ENCODE measurements at regions not wholly inside any gene's neighbourhood (a gene's known extent, or its start where the extent isn't known, plus 50 kb on each side); places are given as distances from the start of the nearest gene placed in this dataset.

GRCh38 chr6:100944644-100945043 is 63.5 kb upstream of the ASCC3 start:
- DNase-seq (ENCODE audit: insufficient read length, low spot score) (no peak), FAIRE-seq (no peak)
- no peak for TF ChIP-seq POLR2AphosphoS5 (IDR thresholded peaks at IDR 0.05; ENCODE audit: low read depth, low read length)
- no peak for TF ChIP-seq POLR2A (IDR thresholded peaks at IDR 0.05; ENCODE audit: low read depth, low read length)
- no peak for TF ChIP-seq PAX5 (IDR thresholded peaks at IDR 0.05; ENCODE audit: insufficient read depth, low read length, severe bottlenecking)
- TF ChIP-seq SPI1 (IDR thresholded peaks at IDR 0.05; ENCODE audit: low read depth, low read length): no peak
- TF ChIP-seq TAF1 (IDR thresholded peaks at IDR 0.05; ENCODE audit: low read depth, low read length): no peak
- no peak for TF ChIP-seq POU2F2 (IDR thresholded peaks at IDR 0.05; ENCODE audit: low read depth, low read length)

GRCh38 chr6:100946021-100946540 is 65.0 kb upstream of the ASCC3 start:
- FAIRE-seq (no peak), DNase-seq (ENCODE audit: insufficient read length, low spot score) (no peak)
- TF ChIP-seq SPI1 (IDR thresholded peaks at IDR 0.05; ENCODE audit: low read depth, low read length) (no peak), TAF1 (IDR thresholded peaks at IDR 0.05; ENCODE audit: low read depth, low read length) (no peak), POLR2A (IDR thresholded peaks at IDR 0.05; ENCODE audit: low read depth, low read length) (no peak), POLR2AphosphoS5 (IDR thresholded peaks at IDR 0.05; ENCODE audit: low read depth, low read length) (no peak)

- no peak for FAIRE-seq
- DNase-seq (ENCODE audit: insufficient read length, low spot score): no peak
- TF ChIP-seq PAX5 (IDR thresholded peaks at IDR 0.05; ENCODE audit: insufficient read depth, low read length, severe bottlenecking) (no peak), POLR2AphosphoS5 (IDR thresholded peaks at IDR 0.05; ENCODE audit: low read depth, low read length) (no peak)
These were observed 65.6 kb upstream of the ASCC3 start for GRCh38 chr6:100946711-100947110.

GRCh38 chr6:100948381-100949133 is 67.4 kb upstream of the ASCC3 start:
- FAIRE-seq: no peak
- no peak for TF ChIP-seq TAF1 (IDR thresholded peaks at IDR 0.05; ENCODE audit: low read depth, low read length)
- no peak for TF ChIP-seq POLR2A (IDR thresholded peaks at IDR 0.05; ENCODE audit: low read depth, low read length)
- TF ChIP-seq POLR2AphosphoS5 (IDR thresholded peaks at IDR 0.05; ENCODE audit: low read depth, low read length): no peak
- no peak for TF ChIP-seq PAX5 (IDR thresholded peaks at IDR 0.05; ENCODE audit: insufficient read depth, low read length, severe bottlenecking)
- no peak for TF ChIP-seq POU2F2 (IDR thresholded peaks at IDR 0.05; ENCODE audit: low read depth, low read length)
- TF ChIP-seq SPI1 (IDR thresholded peaks at IDR 0.05; ENCODE audit: low read depth, low read length): no peak

GRCh38 chr6:100952006-100952405 is 70.9 kb upstream of the ASCC3 start:
- no peak for TF ChIP-seq POLR2A (IDR thresholded peaks at IDR 0.05; ENCODE audit: low read depth, low read length)
- no peak for TF ChIP-seq POLR2AphosphoS5 (IDR thresholded peaks at IDR 0.05; ENCODE audit: low read depth, low read length)
- TF ChIP-seq SPI1 (IDR thresholded peaks at IDR 0.05; ENCODE audit: low read depth, low read length): no peak
- no peak for TF ChIP-seq PAX5 (IDR thresholded peaks at IDR 0.05; ENCODE audit: insufficient read depth, low read length, severe bottlenecking)
- TF ChIP-seq POU2F2 (IDR thresholded peaks at IDR 0.05; ENCODE audit: low read depth, low read length): no peak
- no peak for TF ChIP-seq TAF1 (IDR thresholded peaks at IDR 0.05; ENCODE audit: low read depth, low read length)
- no peak for FAIRE-seq
- DNase-seq (ENCODE audit: insufficient read length, low spot score): no peak

More at GRCh38 chr6:100948381-100949133, 67.4 kb upstream of the ASCC3 start:
- no peak for DNase-seq (ENCODE audit: insufficient read length, low spot score)

DNA sequence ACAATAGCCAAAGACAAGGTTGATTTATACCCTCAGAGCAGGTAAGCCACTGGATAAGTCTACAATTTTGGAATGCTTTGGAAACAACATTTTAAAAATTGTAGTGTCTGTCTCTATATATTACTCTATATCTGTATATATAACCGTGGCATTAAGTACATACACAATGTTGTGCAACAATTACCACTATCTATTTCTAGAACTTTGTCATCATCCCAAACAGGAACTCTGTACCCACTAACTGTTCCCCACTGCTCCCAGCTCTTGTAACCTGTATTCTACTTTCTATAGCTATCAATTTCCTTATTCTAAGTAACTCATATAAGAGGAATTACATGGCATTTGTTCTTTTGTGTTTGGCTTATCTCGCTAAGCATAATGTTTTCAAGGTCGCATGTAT is 78.2 kb upstream of the ASCC3 start:
- FAIRE-seq: no peak
- no peak for TF ChIP-seq PAX5 (IDR thresholded peaks at IDR 0.05; ENCODE audit: insufficient read depth, low read length, severe bottlenecking)
- TF ChIP-seq POU2F2 (IDR thresholded peaks at IDR 0.05; ENCODE audit: low read depth, low read length): no peak
- no peak for TF ChIP-seq TAF1 (IDR thresholded peaks at IDR 0.05; ENCODE audit: low read depth, low read length)
- TF ChIP-seq SPI1 (IDR thresholded peaks at IDR 0.05; ENCODE audit: low read depth, low read length): no peak
- TF ChIP-seq POLR2AphosphoS5 (IDR thresholded peaks at IDR 0.05; ENCODE audit: low read depth, low read length): no peak
- no peak for TF ChIP-seq POLR2A (IDR thresholded peaks at IDR 0.05; ENCODE audit: low read depth, low read length)
- DNase-seq (ENCODE audit: insufficient read length, low spot score): no peak

GRCh38 chr6:100962466-100962865 is 81.3 kb upstream of the ASCC3 start:
- no peak for TF ChIP-seq POLR2A (IDR thresholded peaks at IDR 0.05; ENCODE audit: low read depth, low read length)
- no peak for TF ChIP-seq POLR2AphosphoS5 (IDR thresholded peaks at IDR 0.05; ENCODE audit: low read depth, low read length)
- TF ChIP-seq PAX5 (IDR thresholded peaks at IDR 0.05; ENCODE audit: insufficient read depth, low read length, severe bottlenecking): no peak
- no peak for TF ChIP-seq SPI1 (IDR thresholded peaks at IDR 0.05; ENCODE audit: low read depth, low read length)
- TF ChIP-seq POU2F2 (IDR thresholded peaks at IDR 0.05; ENCODE audit: low read depth, low read length): no peak
- TF ChIP-seq TAF1 (IDR thresholded peaks at IDR 0.05; ENCODE audit: low read depth, low read length): no peak
- no peak for FAIRE-seq
- DNase-seq (ENCODE audit: insufficient read length, low spot score): no peak

DNA sequence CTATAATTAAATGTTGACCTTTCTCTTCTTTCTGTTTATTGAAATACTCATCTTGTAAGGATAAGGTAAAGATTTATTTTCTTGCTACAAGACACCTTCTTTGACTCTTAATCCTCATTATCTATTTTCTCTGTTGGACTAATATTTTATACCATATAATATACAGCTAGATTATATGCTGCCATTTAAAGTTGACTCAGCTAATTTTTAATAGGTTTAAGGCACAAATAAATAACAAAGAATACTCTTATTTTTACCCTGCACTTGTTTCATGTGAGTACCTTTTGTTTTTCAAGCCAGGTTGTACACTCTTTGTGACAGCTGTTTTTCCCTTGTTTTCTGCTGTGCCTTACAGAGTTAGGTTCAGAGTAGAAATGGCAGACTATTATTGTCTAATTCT is 83.9 kb upstream of the ASCC3 start:
- no peak for FAIRE-seq
- TF ChIP-seq POLR2AphosphoS5 (IDR thresholded peaks at IDR 0.05; ENCODE audit: low read depth, low read length) (no peak), SPI1 (IDR thresholded peaks at IDR 0.05; ENCODE audit: low read depth, low read length) (no peak), TAF1 (IDR thresholded peaks at IDR 0.05; ENCODE audit: low read depth, low read length) (no peak), POU2F2 (IDR thresholded peaks at IDR 0.05; ENCODE audit: low read depth, low read length) (no peak)
- no peak for DNase-seq (ENCODE audit: insufficient read length, low spot score)

DNA sequence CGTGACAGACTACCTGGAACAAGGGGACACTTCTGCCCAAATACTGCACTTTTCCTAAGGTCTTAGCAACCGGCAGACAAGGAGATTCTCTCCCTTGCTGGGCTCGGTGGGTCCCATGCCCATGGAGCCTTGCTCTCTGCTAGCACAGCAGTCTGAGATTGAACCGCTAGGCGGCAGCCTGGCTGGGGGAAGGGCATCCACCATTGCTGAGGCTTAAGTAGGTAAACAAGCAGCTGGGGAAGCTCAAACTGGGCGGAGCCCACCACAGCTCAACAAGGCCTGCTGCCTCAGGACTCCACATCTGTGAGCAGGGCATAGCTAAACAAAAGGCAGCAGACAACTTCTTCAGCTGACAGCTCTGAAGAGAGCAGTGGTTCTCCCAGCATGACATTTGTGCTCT is 87.8 kb upstream of the ASCC3 start:
- DNase-seq (ENCODE audit: insufficient read length, low spot score): no peak

DNA sequence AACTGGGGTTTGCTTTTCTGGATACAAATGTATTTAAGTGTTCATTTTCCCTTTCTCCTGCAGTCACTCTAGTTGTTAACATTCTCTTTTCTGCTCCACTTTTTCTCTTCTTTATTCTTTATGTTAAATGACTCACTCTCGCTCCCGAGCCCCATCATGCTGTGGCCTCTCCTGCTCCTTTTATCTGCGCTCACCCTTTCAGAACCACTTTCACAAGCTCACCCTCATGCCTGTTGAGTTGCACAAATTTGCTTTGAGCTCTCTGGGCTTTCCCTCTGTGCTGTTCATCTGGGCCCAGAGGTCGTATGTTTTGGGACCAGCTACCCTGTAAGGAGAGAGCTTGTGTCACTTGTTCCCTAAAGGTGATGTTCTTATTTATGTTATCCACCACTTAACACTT is 98.1 kb upstream of the ASCC3 start:
- DNase-seq (ENCODE audit: insufficient read length, low spot score) (no peak), FAIRE-seq (no peak)
- TF ChIP-seq PAX5 (IDR thresholded peaks at IDR 0.05; ENCODE audit: insufficient read depth, low read length, severe bottlenecking): no peak
- TF ChIP-seq POU2F2 (IDR thresholded peaks at IDR 0.05; ENCODE audit: low read depth, low read length): no peak
- no peak for TF ChIP-seq TAF1 (IDR thresholded peaks at IDR 0.05; ENCODE audit: low read depth, low read length)
- TF ChIP-seq SPI1 (IDR thresholded peaks at IDR 0.05; ENCODE audit: low read depth, low read length): no peak
- no peak for TF ChIP-seq POLR2AphosphoS5 (IDR thresholded peaks at IDR 0.05; ENCODE audit: low read depth, low read length)
- TF ChIP-seq POLR2A (IDR thresholded peaks at IDR 0.05; ENCODE audit: low read depth, low read length): no peak

More for the DNA sequence above, 87.8 kb upstream of the ASCC3 start:
- FAIRE-seq: no peak
- TF ChIP-seq PAX5 (IDR thresholded peaks at IDR 0.05; ENCODE audit: insufficient read depth, low read length, severe bottlenecking) (no peak), POU2F2 (IDR thresholded peaks at IDR 0.05; ENCODE audit: low read depth, low read length) (no peak), SPI1 (IDR thresholded peaks at IDR 0.05; ENCODE audit: low read depth, low read length) (no peak), POLR2AphosphoS5 (IDR thresholded peaks at IDR 0.05; ENCODE audit: low read depth, low read length) (no peak), POLR2A (IDR thresholded peaks at IDR 0.05; ENCODE audit: low read depth, low read length) (no peak), TAF1 (IDR thresholded peaks at IDR 0.05; ENCODE audit: low read depth, low read length) (no peak)
